ENCODE measurements at regions not wholly inside any gene's neighbourhood (a gene's known extent, or its start where the extent isn't known, plus 50 kb on each side); places are given as distances from the start of the nearest gene placed in this dataset.
"Not testable (repeated sequence)": the region's sequence is repeated elsewhere in the genome, so short reads cannot be mapped to it uniquely, and the experiment has no call there.

- no peak for DNase-seq (ENCODE audit: low read depth)
These were observed 135.8 kb downstream of the USP31 start for GRCh38 chr16:23013484-23013883.

- no peak for DNase-seq (ENCODE audit: low read depth)
These were observed 140.2 kb downstream of the USP31 start for GRCh38 chr16:23009075-23009474.

GRCh38 chr16:23008041-23008440 is 141.2 kb downstream of the USP31 start:
- DNase-seq (ENCODE audit: low read depth), result no peak

GRCh38 chr16:23006380-23006779 is 142.9 kb downstream of the USP31 start:
- no peak for DNase-seq (ENCODE audit: low read depth)

GRCh38 chr16:23005951-23006350 is 143.3 kb downstream of the USP31 start:
- DNase-seq (ENCODE audit: low read depth), result no peak

- DNase-seq (ENCODE audit: low read depth), result no peak
These were observed 159.7 kb downstream of the USP31 start for GRCh38 chr16:22989598-22989997.

- DNase-seq (ENCODE audit: low read depth), result no peak
These were observed 165.6 kb downstream of the USP31 start for GRCh38 chr16:22983614-22984013.

- DNase-seq (ENCODE audit: low read depth), result not testable (repeated sequence)
These were observed 166.6 kb downstream of the HS3ST2 start for GRCh38 chr16:22980514-22980913.

- DNase-seq (ENCODE audit: low read depth), result no peak
These were observed 165.1 kb downstream of the HS3ST2 start for GRCh38 chr16:22979038-22979437.

- DNase-seq (ENCODE audit: low read depth), result peak; percentile 3
These were observed 163.3 kb downstream of the HS3ST2 start for GRCh38 chr16:22977294-22977697.

- no peak for DNase-seq (ENCODE audit: low read depth)
These were observed 159.6 kb downstream of the HS3ST2 start for GRCh38 chr16:22973522-22973921.

GRCh38 chr16:22971346-22971924 is 157.5 kb downstream of the HS3ST2 start:
- no peak for DNase-seq (ENCODE audit: low read depth)

- no peak for DNase-seq (ENCODE audit: low read depth)
These were observed 156.4 kb downstream of the HS3ST2 start for GRCh38 chr16:22970209-22970865.

GRCh38 chr16:22969567-22969966 is 155.6 kb downstream of the HS3ST2 start:
- DNase-seq (ENCODE audit: low read depth), result no peak

GRCh38 chr16:22968931-22969330 is 155.0 kb downstream of the HS3ST2 start:
- no peak for DNase-seq (ENCODE audit: low read depth)

GRCh38 chr16:22967521-22968095 is 153.6 kb downstream of the HS3ST2 start:
- no peak for DNase-seq (ENCODE audit: low read depth)
